ENCODE measurements at regions not wholly inside any gene's neighbourhood (a gene's known extent, or its start where the extent isn't known, plus 50 kb on each side); places are given as distances from the start of the nearest gene placed in this dataset.

- no peak for DNase-seq
These were observed 365.9 kb upstream of the SLC30A5 start for GRCh38 chr5:68727931-68728330.

- no peak for DNase-seq
These were observed 364.1 kb upstream of the SLC30A5 start for GRCh38 chr5:68729678-68730077.

GRCh38 chr5:68730220-68730978, 363.4 kb upstream of the SLC30A5 start:
- DNase-seq = no peak

GRCh38 chr5:68730979-68731654, 362.7 kb upstream of the SLC30A5 start:
- DNase-seq = no peak

GRCh38 chr5:68732251-68732650, 361.6 kb upstream of the SLC30A5 start:
- no peak for DNase-seq

- no peak for DNase-seq
These were observed 359.0 kb upstream of the SLC30A5 start for GRCh38 chr5:68734781-68735180.

- no peak for DNase-seq
These were observed 355.6 kb upstream of the SLC30A5 start for GRCh38 chr5:68738236-68738635.

GRCh38 chr5:68738841-68739240, 355.0 kb upstream of the SLC30A5 start:
- DNase-seq = no peak

GRCh38 chr5:68739752-68740151, 354.1 kb upstream of the SLC30A5 start:
- DNase-seq = no peak

GRCh38 chr5:68740226-68740910, 353.4 kb upstream of the SLC30A5 start:
- DNase-seq = no peak

DNA sequence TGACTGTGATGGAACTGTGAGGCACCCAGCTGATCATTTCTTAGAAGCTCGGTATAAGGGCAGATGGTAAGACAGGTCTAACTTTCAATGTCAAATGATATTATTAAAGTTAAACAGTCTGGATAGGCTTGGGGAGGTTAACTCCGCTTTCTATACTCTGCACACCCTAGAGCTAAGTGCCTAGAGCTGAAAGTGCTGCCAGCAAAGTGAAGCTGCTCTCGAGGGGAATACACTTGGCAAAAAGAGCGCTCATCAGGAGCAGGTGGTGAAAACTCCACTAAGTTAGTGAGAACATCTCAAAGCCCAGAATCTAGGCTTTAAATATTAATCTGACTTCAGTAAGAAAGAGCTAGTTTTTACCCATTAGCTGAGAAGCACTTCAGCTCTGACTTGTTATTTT, 349.6 kb upstream of the SLC30A5 start:
- no peak for DNase-seq

DNA sequence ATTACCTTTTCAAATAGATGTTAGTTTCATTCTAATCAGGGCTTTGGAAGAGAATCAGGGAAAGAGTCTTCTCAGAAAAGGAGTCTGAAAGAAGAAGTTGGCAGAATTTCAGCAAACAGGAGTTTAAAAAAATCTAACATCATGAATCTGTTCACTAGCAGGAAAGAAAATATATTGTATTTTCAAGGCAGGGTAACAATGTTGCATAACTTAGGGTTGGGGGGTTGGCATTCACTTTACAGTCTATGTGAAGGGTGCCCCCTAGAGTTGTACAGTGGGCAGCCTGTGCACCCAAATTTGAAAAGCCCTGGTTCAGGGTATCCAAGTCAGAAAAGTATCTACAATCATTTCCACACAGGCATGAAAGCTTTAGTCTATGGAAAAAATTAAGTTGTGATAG, 348.4 kb upstream of the SLC30A5 start:
- DNase-seq = no peak

DNA sequence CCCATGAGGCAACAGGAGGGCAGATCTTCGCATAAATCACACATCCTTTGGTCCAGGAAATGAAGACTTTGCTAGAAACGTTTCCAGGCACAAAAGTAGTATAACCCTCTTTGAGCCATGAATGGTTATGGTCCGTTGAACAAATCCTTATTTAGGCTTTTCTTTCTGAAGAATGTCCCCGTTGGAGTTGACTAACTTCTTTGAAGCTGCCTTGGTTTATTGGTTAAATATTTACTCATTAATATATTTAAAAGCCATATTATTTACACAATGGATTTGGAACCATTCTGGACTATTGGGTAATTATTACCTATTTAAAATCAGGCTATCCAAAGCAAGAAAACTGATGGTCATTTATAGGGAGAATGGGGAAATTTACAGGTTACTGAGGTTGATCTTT, 347.6 kb upstream of the SLC30A5 start:
- no peak for DNase-seq

DNA sequence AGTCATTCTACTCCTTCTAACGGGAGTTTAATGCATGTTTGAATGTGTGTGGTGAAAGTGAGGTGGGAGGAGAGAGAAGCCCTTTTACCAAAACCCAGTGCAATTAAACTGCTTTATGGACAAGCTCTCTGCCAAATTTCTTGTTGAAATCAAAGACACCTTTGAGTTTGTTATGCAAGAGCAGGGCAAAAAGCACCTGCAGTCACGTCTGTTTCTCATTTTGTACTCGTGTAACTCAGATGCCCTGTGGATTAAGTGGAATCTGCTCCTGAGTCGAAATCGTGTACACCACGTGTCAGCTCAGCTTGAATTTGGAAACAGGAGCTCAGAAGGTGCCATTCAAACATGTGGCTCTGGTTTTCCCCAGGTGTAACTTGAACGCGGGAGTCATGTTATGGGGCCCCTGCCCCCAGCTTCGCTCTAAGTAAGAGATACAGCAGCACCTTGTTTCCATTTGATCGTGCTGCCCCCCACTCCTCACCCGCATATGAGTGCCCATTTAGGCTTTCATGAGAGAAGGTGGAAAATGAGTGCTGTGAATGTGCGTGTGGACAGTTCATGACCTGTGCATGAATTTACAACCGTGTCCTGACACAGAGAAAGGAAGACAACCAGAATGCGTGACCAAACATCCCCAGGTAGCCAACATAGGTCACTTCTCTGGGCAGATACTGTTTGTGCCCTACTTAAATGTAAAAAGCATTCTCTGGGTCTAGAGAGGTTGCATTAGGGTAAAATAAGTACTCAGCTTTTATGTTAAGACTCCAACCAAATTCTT, 347.0 kb upstream of the SLC30A5 start:
- no peak for DNase-seq

- no peak for DNase-seq
These were observed 346.3 kb upstream of the SLC30A5 start for GRCh38 chr5:68747521-68747920.

DNA sequence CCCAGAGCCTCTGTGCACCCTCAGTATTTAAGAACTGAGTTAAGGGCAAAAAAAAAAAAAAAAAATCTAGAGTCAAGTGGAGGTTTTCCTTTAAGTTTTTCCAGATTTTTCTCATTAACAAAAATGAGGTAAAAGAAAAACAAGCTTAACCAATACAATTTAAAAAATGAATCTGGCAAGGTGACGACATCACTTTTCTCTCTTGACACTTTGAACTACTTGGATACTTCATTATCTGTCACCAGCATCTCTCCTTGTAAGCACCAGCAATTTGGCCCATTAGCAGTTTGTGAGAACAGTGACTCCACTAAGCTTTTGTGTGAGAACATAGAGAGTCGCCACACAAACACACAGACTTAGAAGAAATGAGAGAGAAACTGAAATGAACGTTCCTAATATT, 345.7 kb upstream of the SLC30A5 start:
- no peak for DNase-seq

- DNase-seq = no peak
These were observed 344.7 kb upstream of the SLC30A5 start for GRCh38 chr5:68749077-68749476.

DNA sequence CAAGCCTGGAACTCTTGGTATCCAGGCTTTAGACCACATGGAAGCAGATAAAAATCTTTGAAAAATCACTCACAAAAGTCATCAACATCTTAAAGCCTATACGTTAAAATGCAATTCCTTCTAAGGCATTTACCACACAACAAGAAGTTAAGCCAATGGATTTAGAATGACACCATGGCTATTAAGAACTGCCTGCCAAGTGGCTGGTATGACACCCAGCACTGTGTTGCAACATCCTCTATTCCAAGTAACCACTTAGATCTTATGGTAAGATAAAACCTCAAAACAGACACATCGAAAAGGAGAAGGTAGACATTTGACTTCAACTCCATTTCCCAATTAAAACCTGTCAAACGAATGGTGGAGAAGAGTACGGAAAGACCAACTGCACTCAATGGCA, 344.2 kb upstream of the SLC30A5 start:
- DNase-seq = no peak

DNA sequence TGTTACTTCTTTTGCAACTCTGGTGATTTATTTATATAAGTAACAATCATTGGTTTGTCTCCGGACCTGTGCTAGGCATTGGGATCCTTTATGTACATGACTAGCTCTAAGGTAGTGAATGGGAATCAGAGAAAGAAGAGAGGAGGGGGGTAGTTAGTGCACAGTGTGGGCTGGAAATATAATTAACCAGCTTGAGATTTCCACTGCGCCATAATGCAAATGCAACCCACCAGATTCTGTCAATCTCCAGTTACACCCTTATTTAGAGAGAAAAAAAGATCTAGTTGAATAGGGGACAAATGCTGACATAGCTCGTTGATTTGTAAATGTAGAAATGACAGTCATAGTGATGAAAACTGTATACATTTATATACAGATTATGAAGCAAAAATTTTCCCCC, 342.2 kb upstream of the SLC30A5 start:
- DNase-seq = no peak

GRCh38 chr5:68754536-68754935, 339.3 kb upstream of the SLC30A5 start:
- DNase-seq = no peak

GRCh38 chr5:68755293-68755692, 338.5 kb upstream of the SLC30A5 start:
- no peak for DNase-seq

GRCh38 chr5:68757006-68757405, 336.8 kb upstream of the SLC30A5 start:
- no peak for DNase-seq

DNA sequence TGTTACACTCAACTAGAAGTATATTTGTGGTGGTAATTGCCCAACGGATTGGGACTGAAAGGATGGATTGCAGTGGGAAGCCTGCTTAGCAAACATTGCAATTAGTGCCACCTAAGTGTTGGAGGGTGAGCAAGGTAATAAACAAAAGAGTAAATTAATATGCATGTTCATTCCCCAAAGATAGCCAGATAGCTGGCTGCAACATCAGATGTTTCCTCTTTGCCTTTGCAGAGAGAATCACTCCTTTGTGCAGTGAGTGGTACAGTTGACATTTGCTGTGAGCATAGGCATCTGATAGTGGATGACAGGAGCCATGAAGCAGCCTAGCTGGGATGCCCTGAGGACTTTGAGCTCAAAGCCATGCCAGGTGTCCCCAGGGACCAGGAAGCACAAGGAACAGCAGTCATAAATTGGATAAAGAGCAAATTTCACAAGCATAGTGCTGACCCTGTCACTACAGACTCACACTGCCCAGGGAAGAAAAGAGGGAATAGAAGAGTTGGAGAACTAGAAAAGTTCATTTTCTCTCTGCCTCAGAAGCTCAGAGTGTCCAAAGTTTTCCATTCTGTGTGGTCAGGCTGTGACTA, 336.1 kb upstream of the SLC30A5 start:
- DNase-seq = no peak

Measured in activated naive CD4-positive, alpha-beta T cell (primary cell).